A673 (cell line): ENCODE measurements at regions not wholly inside any gene's neighbourhood (a gene's known extent, or its start where the extent isn't known, plus 50 kb on each side); places are given as distances from the start of the nearest gene placed in this dataset.
"Not testable (repeated sequence)": the region's sequence is repeated elsewhere in the genome, so short reads cannot be mapped to it uniquely, and the experiment has no call there.

Source experiments
- BruUV-seq: library from RNA; stranded (reverse); fragments of 400-500 nt; replicated peaks from 2 replicates; lab custom pipeline; 2021; lab: Mats Ljungman, UMichigan
- CTCF ChIA-PET: fragments of 300-600 bp; sonication (Branson Sonifier 250); formaldehyde crosslinking; loops from one replicate; lab custom pipeline; 2022; ENCODE audit warnings: antibody characterized with exemption; lab: Charles Lee
- POLR2A ChIA-PET: fragments of 300-600 bp; sonication (Branson Sonifier 250); formaldehyde crosslinking; loops from one replicate; lab custom pipeline; 2022; ENCODE audit warnings: antibody characterized with exemption; ENCODE audit not compliant: low non-redundant PET; lab: Charles Lee
- DNase-seq: peaks from one replicate; pipeline ENCODE4 v3.0.0-alpha.2; 2015; ENCODE audit warnings: low spot score
- H3K27ac ChIP-seq: fragments of 200-600 bp; sonication (generic); 2 replicates; pipeline ENCODE4 v1.5.1; 2016; ENCODE audit warnings: mixed run types, low read depth, mild to moderate bottlenecking, mixed read lengths, antibody characterized with exemption, low read length; ENCODE audit not compliant: poor library complexity, severe bottlenecking
- H3K27me3 ChIP-seq: fragments of 200-600 bp; sonication (generic); replicated peaks from 2 replicates; pipeline ENCODE4 v1.6.1; 2017; ENCODE audit warnings: mixed run types, low read depth, mild to moderate bottlenecking, mixed read lengths, antibody characterized with exemption, low read length; ENCODE audit not compliant: insufficient read depth, poor library complexity
- H3K36me3 ChIP-seq: fragments of 200-600 bp; sonication (generic); 2 replicates; pipeline ENCODE4 v1.6.1; 2016; ENCODE audit warnings: mixed run types, mild to moderate bottlenecking, mixed read lengths, antibody characterized with exemption, low read length; ENCODE audit not compliant: insufficient read depth, poor library complexity, severe bottlenecking
- H3K4me1 ChIP-seq: fragments of 200-600 bp; sonication (generic); 2 replicates; pipeline ENCODE4 v1.6.1; 2017; ENCODE audit warnings: mixed run types, mild to moderate bottlenecking, mixed read lengths, antibody characterized with exemption, low read length; ENCODE audit not compliant: insufficient read depth, poor library complexity, severe bottlenecking
- H3K4me3 ChIP-seq: fragments of 200-600 bp; sonication (generic); 2 replicates; pipeline ENCODE4 v1.5.1; 2016; ENCODE audit warnings: low read depth, mixed run types, mild to moderate bottlenecking, mixed read lengths, low read length; ENCODE audit not compliant: poor library complexity, severe bottlenecking
- H3K9me3 ChIP-seq: fragments of 200-600 bp; sonication (generic); 2 replicates; pipeline ENCODE4 v1.6.1; 2016; ENCODE audit warnings: mixed run types, low read depth, mild to moderate bottlenecking, mixed read lengths, antibody characterized with exemption, low read length; ENCODE audit not compliant: poor library complexity, severe bottlenecking
- CTCF ChIP-seq: fragments of 300-800, 200-600 bp; sonication (generic); conservative IDR thresholded peaks from 2 replicates; pipeline ENCODE4 v1.5.1; 2017; ENCODE audit warnings: low read depth, mild to moderate bottlenecking, antibody characterized with exemption, low read length, moderate library complexity, mixed read lengths
- EZH2 ChIP-seq: fragments of 200-600 bp; sonication (generic); IDR thresholded peaks from 2 replicates; pipeline ENCODE4 v1.6.1; 2017; ENCODE audit warnings: borderline replicate concordance, low read depth, mild to moderate bottlenecking, mixed read lengths, antibody characterized with exemption, low read length; ENCODE audit not compliant: poor library complexity, severe bottlenecking
- intact Hi-C: fragments of 100-400 bp; cut with micrococcal nuclease; formaldehyde crosslinking; loops from one replicate; pipeline ENCODE4 v1.10.0; 2022; ENCODE audit not compliant: unreplicated experiment

- intact Hi-C loops = no loop called here
- BruUV-seq = no TSS peak
- H3K27ac ChIP-seq = no peak overlapping the region
- H3K9me3 ChIP-seq = peaks cover 33% of the 10 kb centered on the region
- no peaks in the 10 kb centered on the region for H3K27me3 ChIP-seq
- ChIA-PET POLR2A (no interaction called here), CTCF (no interaction called here)
- H3K36me3 ChIP-seq = no peaks in the 10 kb centered on the region
- TF ChIP-seq CTCF (no peak), EZH2 (no peak)
- no peak overlapping the region for H3K4me3 ChIP-seq
- DNase-seq = no peak
- no peaks in the 10 kb centered on the region for H3K4me1 ChIP-seq
Observed at GRCh38 chr15:23764306-23764705, 77.2 kb upstream of the NDN start.

- intact Hi-C loops = no loop called here
- Histone ChIP-seq H3K36me3 (no peaks in the 10 kb centered on the region), H3K27me3 (no peaks in the 10 kb centered on the region), H3K4me3 (no peak overlapping the region), H3K9me3 (peaks cover 33% of the 10 kb centered on the region), H3K27ac (no peak overlapping the region), H3K4me1 (no peaks in the 10 kb centered on the region)
- ChIA-PET POLR2A (no interaction called here), CTCF (no interaction called here)
- BruUV-seq = no TSS peak
- no peak for TF ChIP-seq CTCF
- no peak for TF ChIP-seq EZH2
- DNase-seq = no peak
Observed at GRCh38 chr15:23764716-23765115, 77.6 kb upstream of the NDN start.

- H3K4me1 ChIP-seq, intact Hi-C loops, H3K27me3 ChIP-seq, BruUV-seq, H3K36me3 ChIP-seq, H3K4me3 ChIP-seq, DNase-seq, POLR2A ChIA-PET, H3K27ac ChIP-seq, CTCF ChIA-PET: not testable (repeated sequence)
- H3K9me3 ChIP-seq = peaks cover 34% of the 10 kb centered on the region
Observed at GRCh38 chr15:23766779-23767178, 79.7 kb upstream of the NDN start.

GRCh38 chr15:23773093-23773492 is 86.0 kb upstream of the NDN start:
- intact Hi-C loops = loop anchor here (10.0 kb wide), 1 partner anchor 62 kb away; no protein-coding TSS in a partner anchor
- no peak overlapping the region for H3K27ac ChIP-seq
- peaks cover 44% of the 10 kb centered on the region for H3K9me3 ChIP-seq
- BruUV-seq = no TSS peak
- H3K36me3 ChIP-seq = no peaks in the 10 kb centered on the region
- H3K27me3 ChIP-seq = no peaks in the 10 kb centered on the region
- CTCF ChIA-PET = no interaction called here
- POLR2A ChIA-PET = no interaction called here
- no peaks in the 10 kb centered on the region for H3K4me1 ChIP-seq
- H3K4me3 ChIP-seq = no peak overlapping the region
- TF ChIP-seq EZH2 (no peak), CTCF (no peak)
- DNase-seq = no peak
